HG03432 (cell line): ENCODE measurements at regions not wholly inside any gene's neighbourhood (a gene's known extent, or its start where the extent isn't known, plus 50 kb on each side); places are given as distances from the start of the nearest gene placed in this dataset.

ENCODE experiments used
- ATAC-seq: cut with Tn5 transposase; IDR thresholded peaks from one replicate; pipeline ENCODE4 v1.9.1; 2021; ENCODE audit warnings: mild to moderate bottlenecking, moderate library complexity; ENCODE audit not compliant: unreplicated experiment

GRCh38 chr4:181951265-181951664 is 291.9 kb upstream of the TENM3 start:
- ATAC-seq, result no peak

GRCh38 chr4:181952478-181952877 is 290.7 kb upstream of the TENM3 start:
- ATAC-seq, result no peak

- no peak for ATAC-seq
These were observed 286.7 kb upstream of the TENM3 start for GRCh38 chr4:181956512-181956911.

- ATAC-seq, result no peak
These were observed 286.1 kb upstream of the TENM3 start for GRCh38 chr4:181957088-181957487.

GRCh38 chr4:181958446-181958845 is 284.8 kb upstream of the TENM3 start:
- no peak for ATAC-seq

- no peak for ATAC-seq
These were observed 284.1 kb upstream of the TENM3 start for GRCh38 chr4:181959121-181959520.

- ATAC-seq, result no peak
These were observed 282.8 kb upstream of the TENM3 start for GRCh38 chr4:181960384-181960783.

- no peak for ATAC-seq
These were observed 280.9 kb upstream of the TENM3 start for GRCh38 chr4:181962321-181962720.

- ATAC-seq, result peak; percentile 32
These were observed 278.5 kb upstream of the TENM3 start for GRCh38 chr4:181964731-181965130.

GRCh38 chr4:181966104-181966551 is 277.1 kb upstream of the TENM3 start:
- ATAC-seq, result peak; percentile 53

- ATAC-seq, result no peak
These were observed 275.8 kb upstream of the TENM3 start for GRCh38 chr4:181967401-181967800.

GRCh38 chr4:181968371-181968770 is 274.8 kb upstream of the TENM3 start:
- ATAC-seq, result no peak

GRCh38 chr4:181969151-181969550 is 274.1 kb upstream of the TENM3 start:
- ATAC-seq, result no peak

- ATAC-seq, result no peak
These were observed 272.8 kb upstream of the TENM3 start for GRCh38 chr4:181970366-181970765.

- peak; percentile 78 for ATAC-seq
These were observed 271.8 kb upstream of the TENM3 start for GRCh38 chr4:181971411-181971810.

GRCh38 chr4:181971973-181972372 is 271.2 kb upstream of the TENM3 start:
- no peak for ATAC-seq

GRCh38 chr4:181976764-181977163 is 266.4 kb upstream of the TENM3 start:
- no peak for ATAC-seq

GRCh38 chr4:181982437-181982836 is 260.8 kb upstream of the TENM3 start:
- no peak for ATAC-seq

GRCh38 chr4:181982856-181983255 is 260.3 kb upstream of the TENM3 start:
- ATAC-seq, result no peak

- no peak for ATAC-seq
These were observed 255.8 kb upstream of the TENM3 start for GRCh38 chr4:181987392-181987791.

- no peak for ATAC-seq
These were observed 254.1 kb upstream of the TENM3 start for GRCh38 chr4:181989071-181989470.

GRCh38 chr4:181991369-181992108 is 251.7 kb upstream of the TENM3 start:
- ATAC-seq, result no peak
